Stimulated activated CD4-positive, alpha-beta T cell treated with anti-CD3 and anti-CD28 coated beads, Interleukin-1b, Interleukin-23, amount 100 ng/mL, for 4 hours (primary cell): ENCODE measurements at regions not wholly inside any gene's neighbourhood (a gene's known extent, or its start where the extent isn't known, plus 50 kb on each side); places are given as distances from the start of the nearest gene placed in this dataset.
"Not testable (repeated sequence)": the region's sequence is repeated elsewhere in the genome, so short reads cannot be mapped to it uniquely, and the experiment has no call there.

Experiments
- DNase-seq, 2 donors: peaks; one replicate each; pipeline ENCODE4 v3.0.0-alpha.2; 2020; ENCODE audit warnings: low read depth in 2 of 2

DNA sequence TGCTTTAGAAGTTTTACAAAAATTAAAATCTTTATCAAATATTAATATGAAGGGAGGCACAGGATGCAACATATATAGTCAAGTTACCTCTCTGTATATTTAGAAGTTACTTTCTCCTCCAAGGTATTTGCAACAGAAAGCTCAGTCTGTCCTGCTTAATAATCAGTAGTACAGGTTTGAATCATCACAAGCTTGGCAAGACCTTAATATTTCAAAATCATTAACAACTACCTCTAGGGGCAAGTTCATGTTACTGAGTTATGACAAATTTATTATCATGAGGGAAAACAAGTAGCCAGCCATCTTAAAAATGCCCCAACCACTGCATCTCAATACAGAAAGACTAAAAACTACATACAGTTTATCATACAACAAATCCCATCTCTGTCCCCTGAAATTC lies 116.0 kb downstream of the PMAIP1 start:
- not testable (repeated sequence) for DNase-seq

DNA sequence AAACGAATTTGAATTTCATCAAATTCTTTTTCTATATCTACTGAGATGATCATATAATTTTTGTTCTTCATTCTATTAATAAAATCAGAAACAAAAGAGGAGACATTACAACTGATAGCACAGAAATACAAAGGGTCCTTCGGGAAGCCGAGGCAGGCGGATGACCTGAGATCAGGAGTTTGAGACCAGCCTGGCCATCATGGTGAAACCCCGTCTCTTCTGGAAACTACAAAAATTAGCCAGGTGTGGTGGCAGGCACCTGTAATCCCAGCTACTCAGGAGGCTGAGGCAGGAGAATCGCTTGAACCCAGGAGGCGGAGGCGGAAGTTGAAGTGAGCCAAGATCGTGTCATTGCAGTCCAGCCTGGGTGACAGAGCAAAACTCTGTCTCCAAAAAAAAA lies 113.4 kb downstream of the PMAIP1 start:
- DNase-seq: not testable (repeated sequence)

DNA sequence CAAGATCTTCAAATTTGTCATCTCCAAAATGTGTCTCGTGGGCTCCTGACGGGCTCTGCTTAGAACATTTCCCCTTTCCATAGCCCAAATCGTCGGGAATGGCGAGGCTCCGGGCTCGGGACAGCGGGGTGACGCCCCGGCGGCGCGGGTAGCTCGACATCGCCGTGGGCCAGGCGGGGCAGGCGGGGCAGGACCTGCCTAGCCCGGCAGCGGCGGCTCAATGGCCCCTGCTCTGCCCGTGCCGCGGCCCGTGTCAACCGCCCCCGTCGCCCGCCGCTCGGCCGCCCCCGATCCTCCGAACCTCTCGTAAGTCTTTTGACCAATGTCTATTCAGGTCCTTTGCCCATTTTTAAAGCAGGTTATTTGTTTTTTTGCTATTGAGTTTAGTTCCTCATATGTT lies 111.2 kb downstream of the PMAIP1 start:
- no peak for DNase-seq

- DNase-seq: no peak
These were observed 110.7 kb downstream of the PMAIP1 start for GRCh38 chr18:60010513-60010912.

- DNase-seq: no peak
These were observed 107.9 kb downstream of the PMAIP1 start for GRCh38 chr18:60007661-60008060.

DNA sequence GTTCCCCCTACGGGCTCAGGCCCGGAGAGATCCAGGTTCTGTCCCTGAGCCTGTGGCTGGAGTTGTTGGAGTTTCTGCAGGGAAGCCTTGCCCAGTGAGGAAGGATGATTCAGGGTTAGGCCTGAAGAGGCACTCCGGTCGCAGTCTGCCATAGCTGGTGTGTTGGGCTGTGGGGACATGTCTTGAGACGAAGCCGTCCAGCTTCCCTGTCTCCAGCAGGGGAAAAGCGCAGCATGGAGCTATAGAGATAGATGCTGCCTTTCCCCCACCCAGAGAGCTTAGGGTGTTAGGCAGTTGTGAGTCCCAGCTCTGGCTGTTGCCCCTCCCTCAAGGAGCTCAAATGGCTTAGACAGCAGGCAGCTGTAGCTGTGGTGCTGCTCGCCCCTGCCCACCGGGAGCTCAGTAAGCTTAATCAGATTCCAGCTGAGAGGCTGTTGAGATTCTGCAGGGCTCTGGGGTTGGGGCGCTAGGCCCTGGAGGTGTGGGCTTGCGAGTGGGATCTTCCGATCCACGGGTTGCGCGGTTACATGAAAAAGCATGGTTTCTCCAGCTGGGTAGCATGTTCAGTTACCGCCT lies 103.9 kb downstream of the PMAIP1 start:
- no peak for DNase-seq

GRCh38 chr18:59996370-59996966 lies 96.7 kb downstream of the PMAIP1 start:
- no peak for DNase-seq

- DNase-seq: no peak
These were observed 94.6 kb downstream of the PMAIP1 start for GRCh38 chr18:59994357-59994756.

DNA sequence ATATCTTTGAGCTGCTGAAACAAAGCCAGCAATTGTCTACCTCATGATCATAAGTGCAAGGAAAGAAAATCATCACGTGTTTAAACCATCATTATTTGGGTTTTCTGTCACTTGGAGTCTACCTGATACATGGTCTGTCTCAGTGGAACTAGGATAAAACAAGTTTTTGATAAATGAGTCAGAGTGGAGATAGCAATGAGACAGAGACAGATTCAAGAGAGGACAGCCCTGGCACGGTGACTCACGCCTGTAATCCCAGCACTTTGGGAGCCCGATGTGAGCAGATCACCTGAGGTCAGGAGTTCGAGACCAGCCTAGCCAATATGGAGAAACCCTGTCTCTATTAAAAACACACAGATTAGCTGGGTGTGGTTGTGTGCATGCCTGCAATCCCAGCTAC lies 93.8 kb downstream of the PMAIP1 start:
- DNase-seq: no peak

DNA sequence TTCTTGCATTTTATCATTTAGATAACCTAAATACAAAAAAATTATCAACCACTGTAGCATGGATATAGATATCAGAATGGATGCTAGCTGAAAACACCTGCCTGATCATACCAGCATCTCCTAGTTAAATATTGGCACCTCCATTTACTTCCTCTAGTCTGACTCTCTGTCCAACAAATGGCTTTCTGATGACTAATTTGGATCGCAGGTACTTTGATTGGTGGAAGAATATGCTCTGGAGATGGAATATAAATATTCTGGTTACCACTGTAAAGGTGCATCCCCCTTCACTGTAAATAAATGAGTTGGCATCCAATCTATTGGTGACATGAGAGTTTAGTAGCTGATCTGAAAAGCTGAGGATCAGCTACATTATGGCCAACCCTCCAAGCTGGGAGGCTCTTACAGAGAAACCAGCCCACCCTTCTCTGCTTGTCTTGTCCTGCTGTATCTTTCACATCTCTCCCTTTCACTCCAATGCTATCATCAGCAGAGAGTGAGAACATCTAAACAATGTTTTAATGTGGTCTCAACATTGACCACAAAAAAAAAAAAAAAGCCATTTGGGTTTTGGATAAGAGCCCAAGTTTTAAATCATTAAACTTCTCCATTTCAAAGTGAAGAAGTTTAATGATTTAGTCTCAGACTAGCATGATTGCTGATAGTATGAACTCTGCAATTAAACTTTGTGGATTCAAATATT lies 90.5 kb downstream of the PMAIP1 start:
- no peak for DNase-seq

- DNase-seq: peak; percentile 23 to 37
These were observed 88.4 kb downstream of the PMAIP1 start for GRCh38 chr18:59988098-59988706.

- DNase-seq: no peak
These were observed 87.3 kb downstream of the PMAIP1 start for GRCh38 chr18:59987102-59987501.

DNA sequence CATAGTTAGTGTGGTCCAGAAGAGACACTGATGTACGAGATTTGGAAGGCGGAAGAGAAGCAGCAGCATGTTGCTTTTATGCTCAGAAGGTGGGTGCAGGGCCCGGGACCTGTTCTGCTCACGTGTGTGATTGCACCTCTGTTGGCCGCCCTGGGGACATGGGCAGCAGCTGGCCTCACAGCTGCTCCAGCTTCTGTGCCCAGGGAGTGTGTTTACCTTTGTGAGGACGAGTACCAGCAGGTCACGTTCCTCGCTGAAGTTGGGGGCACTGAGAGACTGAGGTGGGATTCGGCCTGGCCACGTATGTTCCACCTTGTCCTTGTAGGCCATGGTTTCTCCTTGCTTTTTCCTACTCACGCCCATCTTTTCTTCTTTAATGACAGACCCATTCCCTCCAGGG lies 86.3 kb downstream of the PMAIP1 start:
- no peak for DNase-seq

- no peak for DNase-seq
These were observed 85.5 kb downstream of the PMAIP1 start for GRCh38 chr18:59985289-59985688.

- no peak for DNase-seq
These were observed 83.7 kb downstream of the PMAIP1 start for GRCh38 chr18:59983506-59983905.

- DNase-seq: no peak
These were observed 80.4 kb downstream of the PMAIP1 start for GRCh38 chr18:59980188-59980637.

DNA sequence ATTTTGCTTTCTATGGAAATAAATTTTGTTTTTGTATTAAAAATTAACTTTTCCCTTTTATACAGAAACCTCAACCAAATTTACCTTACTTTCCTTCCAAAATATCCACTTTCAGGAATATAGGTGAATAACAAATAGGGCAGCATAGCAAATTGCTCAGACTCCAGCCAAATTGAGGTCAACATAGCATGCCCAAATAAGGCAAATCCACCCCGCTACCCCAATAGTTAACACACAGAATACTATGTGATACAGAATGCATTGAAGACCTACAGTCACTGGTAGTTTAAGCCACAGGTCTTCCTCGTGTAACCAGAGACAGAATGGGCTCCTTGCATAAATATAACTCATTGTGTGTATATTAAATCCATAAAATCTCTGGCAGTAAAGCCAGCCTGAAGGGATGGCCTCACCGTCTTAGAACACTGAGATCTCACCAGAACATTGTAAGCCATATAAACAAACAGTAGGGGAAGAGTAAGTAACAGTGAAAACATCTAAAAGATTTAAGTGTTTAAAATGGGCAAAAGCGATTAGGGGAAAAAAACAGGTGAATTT lies 72.2 kb downstream of the PMAIP1 start:
- DNase-seq: no peak

- DNase-seq: not testable (repeated sequence)
These were observed 71.3 kb downstream of the PMAIP1 start for GRCh38 chr18:59971144-59971543.

DNA sequence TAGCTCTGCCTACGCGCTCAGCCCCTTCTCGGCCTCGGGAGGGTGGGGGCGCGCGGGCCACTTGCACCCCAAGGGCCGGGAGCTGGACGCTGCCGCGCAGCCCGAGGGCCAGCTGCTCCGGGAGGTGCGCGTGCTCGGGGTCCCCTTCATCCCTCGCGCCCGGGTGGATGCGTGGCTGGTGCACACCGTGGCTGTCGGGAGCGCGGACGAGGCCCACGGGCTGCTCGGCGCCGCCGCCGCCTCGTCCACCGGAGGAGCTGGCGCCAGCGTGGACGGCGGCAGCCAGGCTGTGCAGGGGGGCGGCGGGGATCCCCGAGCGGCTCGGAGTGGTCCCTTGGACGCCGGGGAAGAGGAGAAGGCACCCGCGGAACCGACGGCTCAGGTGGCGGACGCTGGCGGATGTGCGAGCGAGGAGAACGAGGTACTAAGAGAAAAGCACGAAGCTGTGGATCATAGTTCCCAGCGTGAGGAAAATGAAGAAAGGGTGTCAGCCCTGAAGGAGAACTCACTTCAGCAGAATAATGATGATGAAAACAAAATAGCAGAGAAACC lies 69.8 kb downstream of the PMAIP1 start:
- not testable (repeated sequence) for DNase-seq

DNA sequence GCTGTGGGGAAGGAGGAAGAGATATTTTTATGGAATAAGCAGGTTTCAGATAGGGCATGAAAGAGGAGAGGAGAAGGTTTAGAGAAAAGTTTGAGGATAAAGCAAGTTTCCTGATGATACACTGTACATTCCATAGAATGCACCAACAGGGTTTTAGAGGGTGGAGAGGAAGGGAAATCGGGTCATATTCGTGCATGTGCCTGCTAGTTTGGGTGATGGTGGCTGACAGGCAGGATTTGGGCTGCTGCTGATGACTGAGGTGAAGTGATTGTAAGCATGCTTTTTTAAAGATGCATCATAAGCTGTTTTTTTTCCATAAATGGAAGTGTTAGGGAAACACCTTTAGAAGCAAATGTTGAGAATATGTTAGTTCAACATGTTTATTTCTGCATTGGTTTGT lies 68.8 kb downstream of the PMAIP1 start:
- no peak for DNase-seq

GRCh38 chr18:59967878-59968277 lies 68.1 kb downstream of the PMAIP1 start:
- DNase-seq: no peak

GRCh38 chr18:59966913-59967312 lies 67.1 kb downstream of the PMAIP1 start:
- no peak for DNase-seq
